ENCODE measurements at regions not wholly inside any gene's neighbourhood (a gene's known extent, or its start where the extent isn't known, plus 50 kb on each side); places are given as distances from the start of the nearest gene placed in this dataset.

DNA sequence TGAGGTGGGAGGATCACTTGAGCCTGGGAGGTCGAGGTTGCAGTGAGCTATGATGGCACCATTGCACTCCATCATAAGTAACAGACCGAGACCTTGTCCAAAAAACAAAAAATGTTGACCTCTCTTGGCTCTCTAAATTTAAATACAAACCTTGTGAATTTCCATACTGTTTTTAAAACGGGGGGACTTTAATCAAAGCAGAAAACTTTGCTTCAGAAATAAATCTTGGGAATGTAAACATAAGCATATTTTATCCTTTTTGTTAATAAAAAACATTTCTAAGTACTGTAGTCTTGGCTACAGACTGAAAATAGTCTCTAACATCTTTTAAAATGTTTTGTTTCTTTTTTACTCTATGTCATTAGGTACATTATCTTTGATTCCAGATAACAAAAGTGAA is 130.7 kb upstream of the RASSF8 start (continued):
- TF ChIP-seq, protein P1, sequence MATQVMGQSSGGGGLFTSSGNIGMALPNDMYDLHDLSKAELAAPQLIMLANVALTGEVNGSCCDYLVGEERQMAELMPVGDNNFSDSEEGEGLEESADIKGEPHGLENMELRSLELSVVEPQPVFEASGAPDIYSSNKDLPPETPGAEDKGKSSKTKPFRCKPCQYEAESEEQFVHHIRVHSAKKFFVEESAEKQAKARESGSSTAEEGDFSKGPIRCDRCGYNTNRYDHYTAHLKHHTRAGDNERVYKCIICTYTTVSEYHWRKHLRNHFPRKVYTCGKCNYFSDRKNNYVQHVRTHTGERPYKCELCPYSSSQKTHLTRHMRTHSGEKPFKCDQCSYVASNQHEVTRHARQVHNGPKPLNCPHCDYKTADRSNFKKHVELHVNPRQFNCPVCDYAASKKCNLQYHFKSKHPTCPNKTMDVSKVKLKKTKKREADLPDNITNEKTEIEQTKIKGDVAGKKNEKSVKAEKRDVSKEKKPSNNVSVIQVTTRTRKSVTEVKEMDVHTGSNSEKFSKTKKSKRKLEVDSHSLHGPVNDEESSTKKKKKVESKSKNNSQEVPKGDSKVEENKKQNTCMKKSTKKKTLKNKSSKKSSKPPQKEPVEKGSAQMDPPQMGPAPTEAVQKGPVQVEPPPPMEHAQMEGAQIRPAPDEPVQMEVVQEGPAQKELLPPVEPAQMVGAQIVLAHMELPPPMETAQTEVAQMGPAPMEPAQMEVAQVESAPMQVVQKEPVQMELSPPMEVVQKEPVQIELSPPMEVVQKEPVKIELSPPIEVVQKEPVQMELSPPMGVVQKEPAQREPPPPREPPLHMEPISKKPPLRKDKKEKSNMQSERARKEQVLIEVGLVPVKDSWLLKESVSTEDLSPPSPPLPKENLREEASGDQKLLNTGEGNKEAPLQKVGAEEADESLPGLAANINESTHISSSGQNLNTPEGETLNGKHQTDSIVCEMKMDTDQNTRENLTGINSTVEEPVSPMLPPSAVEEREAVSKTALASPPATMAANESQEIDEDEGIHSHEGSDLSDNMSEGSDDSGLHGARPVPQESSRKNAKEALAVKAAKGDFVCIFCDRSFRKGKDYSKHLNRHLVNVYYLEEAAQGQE (IDR thresholded peaks at IDR 0.05; ENCODE audit: borderline replicate concordance): no peak

DNA sequence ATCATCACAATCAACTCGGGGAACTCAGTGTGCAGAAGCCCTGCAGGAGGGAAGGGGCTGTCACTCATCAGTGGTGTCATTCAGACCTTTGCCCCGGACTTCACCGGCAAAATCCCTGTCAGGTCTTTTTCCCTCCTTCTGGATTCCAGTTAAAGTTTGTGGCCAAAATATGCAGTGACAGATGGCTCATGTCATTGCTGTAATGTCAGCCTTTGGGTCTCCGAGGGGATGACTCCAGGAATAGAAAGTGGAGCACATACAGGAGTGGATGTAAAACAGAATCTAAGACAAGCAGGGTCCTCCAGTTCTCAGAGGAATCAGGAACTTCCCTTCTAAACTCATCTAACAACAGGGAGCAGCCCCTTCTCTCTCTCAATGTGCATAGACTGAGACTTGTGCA is 130.3 kb upstream of the RASSF8 start:
- Histone ChIP-seq H3K9me2 (ENCODE audit: insufficient read depth, low read length) (no peaks in the 10 kb centered on the region), H3F3A (ENCODE audit: insufficient read depth, low read length, poor library complexity, severe bottlenecking) (no peaks in the 10 kb centered on the region), H3K27me3 (ENCODE audit: insufficient read depth, low read depth, low read length) (no peaks in the 10 kb centered on the region), H3K79me2 (replicated peaks; ENCODE audit: insufficient read depth, low read length) (no peaks in the 10 kb centered on the region), H3K9me3 (ENCODE audit: low read length) (no peaks in the 10 kb centered on the region), H3K4me3 (ENCODE audit: low read length) (no peak overlapping the region), H3K27ac (ENCODE audit: low read length) (no peak overlapping the region), H3K9ac (ENCODE audit: low read length) (no peak overlapping the region), H4K20me1 (ENCODE audit: insufficient read depth) (no peaks in the 10 kb centered on the region), H3K4me2 (ENCODE audit: low read length) (no peak overlapping the region), H3K36me3 (ENCODE audit: insufficient read depth, low read length) (no peaks in the 10 kb centered on the region), H2AFZ (ENCODE audit: low read depth, low read length) (no peak overlapping the region)
- no peak for TF ChIP-seq TAF1 (IDR thresholded peaks at IDR 0.05; ENCODE audit: low read depth)

DNA sequence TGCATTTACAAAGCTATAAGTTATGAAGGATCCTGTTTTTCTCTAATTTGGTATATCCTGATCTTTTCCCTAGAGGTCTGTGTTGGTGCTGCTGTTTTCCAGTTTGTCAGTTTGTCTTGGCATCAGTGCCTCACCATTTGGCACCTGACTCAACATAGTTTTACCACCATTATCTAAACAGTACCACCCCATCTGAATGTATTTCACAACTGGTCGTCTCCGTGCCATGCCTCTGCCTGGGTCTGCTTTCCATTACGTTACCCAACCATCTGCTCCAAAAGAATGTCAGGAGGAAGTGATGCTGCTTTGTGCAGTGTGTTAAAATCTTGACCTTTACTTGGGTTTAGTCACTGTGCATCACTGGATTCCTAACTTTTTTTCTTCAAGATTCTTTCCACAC is 129.3 kb upstream of the RASSF8 start:
- Histone ChIP-seq H3K27ac (ENCODE audit: low read length) (no peak overlapping the region), H3K9me3 (ENCODE audit: low read length) (no peaks in the 10 kb centered on the region), H3K4me3 (ENCODE audit: low read length) (no peak overlapping the region), H2AFZ (ENCODE audit: low read depth, low read length) (no peak overlapping the region), H3K27me3 (ENCODE audit: insufficient read depth, low read depth, low read length) (no peaks in the 10 kb centered on the region), H3K9ac (ENCODE audit: low read length) (no peak overlapping the region), H3K9me2 (ENCODE audit: insufficient read depth, low read length) (no peaks in the 10 kb centered on the region), H3K79me2 (replicated peaks; ENCODE audit: insufficient read depth, low read length) (no peaks in the 10 kb centered on the region), H3K36me3 (ENCODE audit: insufficient read depth, low read length) (no peaks in the 10 kb centered on the region), H3K4me2 (ENCODE audit: low read length) (no peak overlapping the region), H4K20me1 (ENCODE audit: insufficient read depth) (no peaks in the 10 kb centered on the region), H3F3A (ENCODE audit: insufficient read depth, low read length, poor library complexity, severe bottlenecking) (no peaks in the 10 kb centered on the region)
- no peak for TF ChIP-seq EZH2 (IDR thresholded peaks at IDR 0.05; ENCODE audit: borderline replicate concordance, insufficient read depth, low read length, poor library complexity, severe bottlenecking)
- TF ChIP-seq, protein P2, sequence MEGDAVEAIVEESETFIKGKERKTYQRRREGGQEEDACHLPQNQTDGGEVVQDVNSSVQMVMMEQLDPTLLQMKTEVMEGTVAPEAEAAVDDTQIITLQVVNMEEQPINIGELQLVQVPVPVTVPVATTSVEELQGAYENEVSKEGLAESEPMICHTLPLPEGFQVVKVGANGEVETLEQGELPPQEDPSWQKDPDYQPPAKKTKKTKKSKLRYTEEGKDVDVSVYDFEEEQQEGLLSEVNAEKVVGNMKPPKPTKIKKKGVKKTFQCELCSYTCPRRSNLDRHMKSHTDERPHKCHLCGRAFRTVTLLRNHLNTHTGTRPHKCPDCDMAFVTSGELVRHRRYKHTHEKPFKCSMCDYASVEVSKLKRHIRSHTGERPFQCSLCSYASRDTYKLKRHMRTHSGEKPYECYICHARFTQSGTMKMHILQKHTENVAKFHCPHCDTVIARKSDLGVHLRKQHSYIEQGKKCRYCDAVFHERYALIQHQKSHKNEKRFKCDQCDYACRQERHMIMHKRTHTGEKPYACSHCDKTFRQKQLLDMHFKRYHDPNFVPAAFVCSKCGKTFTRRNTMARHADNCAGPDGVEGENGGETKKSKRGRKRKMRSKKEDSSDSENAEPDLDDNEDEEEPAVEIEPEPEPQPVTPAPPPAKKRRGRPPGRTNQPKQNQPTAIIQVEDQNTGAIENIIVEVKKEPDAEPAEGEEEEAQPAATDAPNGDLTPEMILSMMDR (IDR thresholded peaks at IDR 0.05; ENCODE audit: poor library complexity, severe bottlenecking): no peak
- no peak for TF ChIP-seq SMC3 (conservative IDR thresholded peaks at IDR 0.05; ENCODE audit: poor library complexity)
- TF ChIP-seq EP300 (conservative IDR thresholded peaks at IDR 0.05; ENCODE audit: poor library complexity, severe bottlenecking): no peak
- TF ChIP-seq MXI1 (conservative IDR thresholded peaks at IDR 0.05; ENCODE audit: poor library complexity, severe bottlenecking): no peak
- TF ChIP-seq, protein P1 (IDR thresholded peaks at IDR 0.05; ENCODE audit: borderline replicate concordance): no peak
- TF ChIP-seq TAF1 (IDR thresholded peaks at IDR 0.05; ENCODE audit: low read depth): no peak
- TF ChIP-seq RAD21 (conservative IDR thresholded peaks at IDR 0.05): no peak
- TF ChIP-seq POLR2AphosphoS5 (IDR thresholded peaks at IDR 0.05): no peak

Data from neural cell (in vitro differentiated cells).